NB4 (cell line): ENCODE measurements at regions not wholly inside any gene's neighbourhood (a gene's known extent, or its start where the extent isn't known, plus 50 kb on each side); places are given as distances from the start of the nearest gene placed in this dataset.

Experiments used
- DNase-seq: peaks from one replicate; pipeline ENCODE4 v3.0.0; 2010; ENCODE audit warnings: low read depth
- H3K4me3 ChIP-seq: one replicate; pipeline ENCODE4 v1.5.1; 2011; ENCODE audit warnings: mild to moderate bottlenecking, low read depth, low read length, moderate library complexity
- CTCF ChIP-seq: IDR thresholded peaks from one replicate; pipeline ENCODE4 v1.5.1; 2012; ENCODE audit warnings: low read depth, low read length
- MYC ChIP-seq: IDR thresholded peaks from 2 replicates; pipeline ENCODE4 v1.6.1; 2011; ENCODE audit warnings: low read depth, low read length
- POLR2A ChIP-seq: IDR thresholded peaks from 2 replicates; pipeline ENCODE4 v1.6.1; 2011; ENCODE audit warnings: mild to moderate bottlenecking; ENCODE audit not compliant: insufficient read length; ENCODE audit errors: extremely low read depth
- TF ChIP-seq, protein P1 (sequence below): IDR thresholded peaks from 2 replicates; pipeline ENCODE4 v1.6.1; 2011; ENCODE audit warnings: low read depth, low read length

GRCh38 chr1:164296172-164296571, 262.8 kb upstream of the PBX1 start:
- no peak for DNase-seq
- no peak overlapping the region for H3K4me3 ChIP-seq
- TF ChIP-seq, protein P1, sequence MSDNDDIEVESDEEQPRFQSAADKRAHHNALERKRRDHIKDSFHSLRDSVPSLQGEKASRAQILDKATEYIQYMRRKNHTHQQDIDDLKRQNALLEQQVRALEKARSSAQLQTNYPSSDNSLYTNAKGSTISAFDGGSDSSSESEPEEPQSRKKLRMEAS, result no peak
- TF ChIP-seq CTCF (no peak), POLR2A (no peak), MYC (no peak)

GRCh38 chr1:164308101-164308500, 250.9 kb upstream of the PBX1 start:
- H3K4me3 ChIP-seq, result no peak overlapping the region
- no peak for DNase-seq
- TF ChIP-seq POLR2A, result no peak
- TF ChIP-seq CTCF, result no peak
- TF ChIP-seq, protein P1, result no peak
- no peak for TF ChIP-seq MYC

GRCh38 chr1:164310166-164310565, 248.8 kb upstream of the PBX1 start:
- DNase-seq, result no peak
- TF ChIP-seq, protein P1, result no peak
- TF ChIP-seq POLR2A (no peak), MYC (no peak), CTCF (no peak)
- no peak overlapping the region for H3K4me3 ChIP-seq

DNA sequence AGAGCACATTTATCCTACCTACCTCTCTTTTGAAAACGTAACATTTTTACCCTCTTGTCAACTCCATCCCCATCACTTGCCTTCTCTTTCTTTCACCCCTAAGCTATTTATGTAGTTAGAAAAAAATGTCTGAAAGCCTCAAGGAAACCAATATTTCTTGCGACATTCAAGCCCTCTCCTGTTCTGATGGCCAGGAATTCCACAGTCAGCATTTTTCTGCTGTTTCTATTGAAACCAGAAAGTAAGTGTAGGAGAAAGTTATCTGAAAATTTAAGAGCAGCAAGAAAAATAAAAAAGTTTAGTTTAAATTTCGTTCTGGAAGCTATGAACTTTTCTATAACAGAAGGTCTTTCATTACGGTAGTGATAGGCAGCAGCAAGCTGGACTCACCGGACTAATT, 247.6 kb upstream of the PBX1 start:
- no peak overlapping the region for H3K4me3 ChIP-seq
- no peak for DNase-seq
- no peak for TF ChIP-seq MYC
- no peak for TF ChIP-seq CTCF
- no peak for TF ChIP-seq POLR2A
- TF ChIP-seq, protein P1, result no peak

- TF ChIP-seq POLR2A, result no peak
- no peak for TF ChIP-seq CTCF
- TF ChIP-seq MYC, result no peak
- TF ChIP-seq, protein P1, result no peak
- no peak overlapping the region for H3K4me3 ChIP-seq
- no peak for DNase-seq
Observed at GRCh38 chr1:164320790-164321731, 237.9 kb upstream of the PBX1 start.
